ENCODE measurements at regions not wholly inside any gene's neighbourhood (a gene's known extent, or its start where the extent isn't known, plus 50 kb on each side); places are given as distances from the start of the nearest gene placed in this dataset.
A peak's percentile ranks its signal among the peaks of the same experiment; 100 is the strongest.

GRCh38 chr4:125060376-125060775 lies 254.4 kb upstream of the FAT4 start:
- DNase-seq, result no peak

- DNase-seq, result no peak
Measured at GRCh38 chr4:125049711-125050110, 265.0 kb upstream of the FAT4 start.

- no peak for DNase-seq
Measured at GRCh38 chr4:125045311-125045710, 269.4 kb upstream of the FAT4 start.

- no peak for DNase-seq
Measured at GRCh38 chr4:125044886-125045285, 269.9 kb upstream of the FAT4 start.

- DNase-seq, result peak; percentile 62
Measured at GRCh38 chr4:125043486-125043885, 271.3 kb upstream of the FAT4 start.

- DNase-seq, result peak; percentile 69
Measured at GRCh38 chr4:125042041-125042440, 272.7 kb upstream of the FAT4 start.

- peak; percentile 12 for DNase-seq
Measured at GRCh38 chr4:125041372-125041930, 273.3 kb upstream of the FAT4 start.

- DNase-seq, result no peak
Measured at GRCh38 chr4:125039550-125039949, 275.2 kb upstream of the FAT4 start.

GRCh38 chr4:125022855-125023501 lies 291.8 kb upstream of the FAT4 start:
- no peak for DNase-seq

GRCh38 chr4:125021189-125021588 lies 293.6 kb upstream of the FAT4 start:
- no peak for DNase-seq

GRCh38 chr4:125020089-125021034 lies 294.4 kb upstream of the FAT4 start:
- DNase-seq, result no peak

- DNase-seq, result no peak
Measured at GRCh38 chr4:125016892-125017299, 297.9 kb upstream of the FAT4 start.

- peak; percentile 47 for DNase-seq
Measured at GRCh38 chr4:125013891-125014290, 300.9 kb upstream of the FAT4 start.

GRCh38 chr4:125011646-125012045 lies 299.1 kb upstream of the ANKRD50 start:
- DNase-seq, result no peak

- DNase-seq, result no peak
Measured at GRCh38 chr4:125010796-125011503, 298.4 kb upstream of the ANKRD50 start.

- no peak for DNase-seq
Measured at GRCh38 chr4:125008676-125009075, 296.1 kb upstream of the ANKRD50 start.

- no peak for DNase-seq
Measured at GRCh38 chr4:125004676-125005075, 292.1 kb upstream of the ANKRD50 start.

GRCh38 chr4:125003840-125004239 lies 291.3 kb upstream of the ANKRD50 start:
- no peak for DNase-seq

- no peak for DNase-seq
Measured at GRCh38 chr4:124997991-124998390, 285.5 kb upstream of the ANKRD50 start.

- DNase-seq, result no peak
Measured at GRCh38 chr4:124997124-124997523, 284.6 kb upstream of the ANKRD50 start.

- DNase-seq, result no peak
Measured at GRCh38 chr4:124993838-124994237, 281.3 kb upstream of the ANKRD50 start.

GRCh38 chr4:124990398-124990797 lies 277.9 kb upstream of the ANKRD50 start:
- DNase-seq, result no peak

- DNase-seq, result peak; percentile 97
Measured at GRCh38 chr4:124980276-124980752, 267.8 kb upstream of the ANKRD50 start.
